K562 (cell line): ENCODE measurements at regions not wholly inside any gene's neighbourhood (a gene's known extent, or its start where the extent isn't known, plus 50 kb on each side); places are given as distances from the start of the nearest gene placed in this dataset.

Experiments
- ATAC-seq: fragments of 200-7000 bp; cut with Tn5 transposase; 3 replicates; pipeline ENCODE4 v1.9.1; 2020; ENCODE audit warnings: moderate library complexity
- BruUV-seq: library from RNA; stranded (reverse); fragments of 400-500 nt; replicated peaks from 2 replicates; lab custom pipeline; 2021; lab: Mats Ljungman, UMichigan
- CTCF ChIA-PET: fragments of 300-600 bp; formaldehyde crosslinking; extraction: SDS; loops from one replicate; lab custom pipeline; 2021; ENCODE audit warnings: low intra/inter-chr PET ratio; lab: Yijun Ruan, JAX
- POLR2A ChIA-PET: fragments of 300-600, 350-650 bp; sonication (Branson Sonifier 250); formaldehyde crosslinking; extraction: SDS; loops from one replicate; lab custom pipeline; 2021; ENCODE audit warnings: antibody characterized with exemption, inconsistent platforms; lab: Yijun Ruan, JAX
- DNase-seq, 4 experiments: peaks; one replicate each; pipeline versions ENCODE4 v3.0.0 to v3.0.0-alpha.2; 2011 to 2018; ENCODE audit warnings: low spot score in 3 of 4, mixed read lengths in 3 of 4; ENCODE audit errors: extremely low read depth in 1 of 4
- FAIRE-seq: peaks from 2 replicates; lab custom pipeline; 2011; peaks lifted over from hg19 to GRCh38; lab: Jason Lieb, UNC
- H2AFZ ChIP-seq: 2 replicates; pipeline ENCODE4 v1.6.0; 2011; ENCODE audit warnings: low read depth, low read length, control low read depth, inconsistent platforms
- H3K27ac ChIP-seq: fragments of 200-600 bp; 3 replicates; pipeline ENCODE4 v1.8.0; 2011; ENCODE audit warnings: low read depth, mild to moderate bottlenecking, control low read depth, inconsistent platforms, low read length, moderate library complexity, mixed read lengths; ENCODE audit errors: extremely low read depth
- H3K27me3 ChIP-seq, 2 experiments: fragments of 300-600 bp in 1 of 2; 2 replicates in 1 of 2; 3 replicates in 1 of 2; pipeline versions ENCODE4 v1.6.0 to v1.8.0; 2011; ENCODE audit warnings: inconsistent platforms in 2 of 2, low read length in 2 of 2, mild to moderate bottlenecking in 1 of 2, mixed read lengths in 1 of 2, moderate library complexity in 1 of 2; ENCODE audit not compliant: control insufficient read depth in 2 of 2, insufficient read depth in 2 of 2
- H3K36me3 ChIP-seq: fragments of 300-600 bp; 3 replicates; pipeline ENCODE4 v1.8.0; 2011; ENCODE audit warnings: mild to moderate bottlenecking, low read length, inconsistent platforms; ENCODE audit not compliant: control insufficient read depth, insufficient read depth
- H3K4me1 ChIP-seq, 2 experiments: fragments of 200-600 bp in 1 of 2; replicated peaks in 1 of 2; 2 replicates in 1 of 2; 3 replicates in 1 of 2; pipeline versions ENCODE4 v1.5.1 to v1.8.0; 2011; ENCODE audit warnings: inconsistent platforms in 2 of 2, low read length in 2 of 2, mild to moderate bottlenecking in 1 of 2, mixed read lengths in 1 of 2, moderate library complexity in 1 of 2; ENCODE audit not compliant: control insufficient read depth in 2 of 2, insufficient read depth in 2 of 2
- H3K4me2 ChIP-seq: 2 replicates; pipeline ENCODE4 v1.6.1; 2011; ENCODE audit warnings: low read length, control low read depth, inconsistent platforms, mixed read lengths; ENCODE audit not compliant: insufficient read depth
- H3K4me3 ChIP-seq: fragments of 200-600 bp; sonication (generic), shearing (Covaris generic); 2 replicates; pipeline ENCODE4 v1.5.1; 2016; ENCODE audit warnings: control low read depth, inconsistent platforms
- H3K79me2 ChIP-seq: fragments of 200-600 bp; 3 replicates; pipeline ENCODE4 v1.8.0; 2011; ENCODE audit warnings: low read length, inconsistent platforms; ENCODE audit not compliant: control insufficient read depth, insufficient read depth
- H3K9ac ChIP-seq, 2 experiments: 2 replicates each; pipeline versions ENCODE4 v1.6.0 to v1.6.1; 2011; ENCODE audit warnings: low read depth in 2 of 2, low read length in 2 of 2, control low read depth in 1 of 2, inconsistent platforms in 1 of 2, mild to moderate bottlenecking in 1 of 2, mixed read lengths in 1 of 2; ENCODE audit not compliant: insufficient read depth in 1 of 2
- H3K9me1 ChIP-seq: one replicate; pipeline ENCODE4 v1.6.0; 2011; ENCODE audit warnings: inconsistent platforms, mild to moderate bottlenecking, low read length, moderate library complexity; ENCODE audit not compliant: control insufficient read depth, insufficient read depth
- H3K9me3 ChIP-seq: replicated peaks from 2 replicates; pipeline ENCODE4 v1.5.1; 2011; ENCODE audit warnings: low read depth, low read length, inconsistent platforms; ENCODE audit not compliant: control insufficient read depth, insufficient read depth
- H4K20me1 ChIP-seq: replicated peaks from 2 replicates; pipeline ENCODE4 v1.6.1; 2011; ENCODE audit warnings: low read length, inconsistent platforms, mixed read lengths; ENCODE audit not compliant: control insufficient read depth, insufficient read depth
- EP300 ChIP-seq: IDR thresholded peaks from 2 replicates; pipeline ENCODE4 v1.6.1; 2012; ENCODE audit warnings: low read length, improper control_type of control experiment
- NR2F6 ChIP-seq: fragments of 450-650 bp; formaldehyde crosslinking; IDR thresholded peaks from 2 replicates; pipeline ENCODE4 v1.4.0; 2020; ENCODE audit warnings: mild to moderate bottlenecking
- PHF21A ChIP-seq: fragments of 450-650 bp; IDR thresholded peaks from 2 replicates; pipeline ENCODE4 v1.6.1; 2017; ENCODE audit warnings: low read depth, borderline replicate concordance
- PML ChIP-seq: IDR thresholded peaks from 2 replicates; pipeline ENCODE4 v1.6.1; 2012; ENCODE audit warnings: low read length, inconsistent platforms
- POLR2A ChIP-seq: fragments of 450-650 bp; conservative IDR thresholded peaks from 2 replicates; pipeline ENCODE4 v1.6.1; 2016
- TOE1 ChIP-seq, 2 experiments: fragments of 450-650 bp in 1 of 2; sonication (generic) in 1 of 2; formaldehyde crosslinking in 1 of 2; IDR thresholded peaks; 2 replicates each; pipeline versions ENCODE4 v1.7.1 to v1.8.0; 2016 to 2022; ENCODE audit warnings: borderline replicate concordance in 2 of 2, mild to moderate bottlenecking in 2 of 2, antibody characterized with exemption in 1 of 2, inconsistent platforms in 1 of 2, low read depth in 1 of 2, missing genetic modification reagents in 1 of 2, moderate library complexity in 1 of 2
- TRIM28 ChIP-seq: fragments of 450-650 bp; IDR thresholded peaks from 2 replicates; pipeline ENCODE4 v1.6.1; 2017
- YBX1 ChIP-seq: fragments of 450-650 bp; IDR thresholded peaks from 2 replicates; pipeline ENCODE4 v1.7.1; 2016; ENCODE audit warnings: mild to moderate bottlenecking
- ZNF518B ChIP-seq: fragments of 250-450 bp; sonication (Bioruptor Pico); IDR thresholded peaks from 2 replicates; pipeline ENCODE4 v1.5.0; 2021; ENCODE audit warnings: mild to moderate bottlenecking, moderate library complexity
- ZNF551 ChIP-seq: fragments of 250-450 bp; sonication (Bioruptor Pico); IDR thresholded peaks from 2 replicates; pipeline ENCODE4 v1.5.0; 2021; ENCODE audit warnings: mild to moderate bottlenecking, moderate library complexity
- ZNF584 ChIP-seq: fragments of 200-800 bp; sonication (Bioruptor generic); IDR thresholded peaks from 2 replicates; pipeline ENCODE4 v1.6.1; 2016; ENCODE audit warnings: low read depth, mild to moderate bottlenecking, missing genetic modification characterization, missing compliant biosample characterization
- ZNF644 ChIP-seq: fragments of 200-800 bp; sonication (Bioruptor generic); IDR thresholded peaks from 2 replicates; pipeline ENCODE4 v1.6.1; 2016; ENCODE audit warnings: low read depth, missing genetic modification characterization, missing compliant biosample characterization
- ZSCAN29 ChIP-seq: fragments of 450-650 bp; IDR thresholded peaks from 2 replicates; pipeline ENCODE4 v1.6.1; 2017
- WGBS: fragments of 100-300 bp; shearing (Covaris generic); methylation state at CpG from one replicate; pipeline ENCODE4 v1.1.6; 2016; ENCODE audit warnings: low coverage, mixed read lengths; ENCODE audit not compliant: insufficient coverage; ENCODE audit errors: missing lambda C conversion rate; 5-methylcytosine and 5-hydroxymethylcytosine counted together
- in situ Hi-C: fragments of 300-500 bp; cut with MboI; formaldehyde crosslinking; loops from 4 replicates; pipeline ENCODE4 v1.15.0; 2018; ENCODE audit warnings: inconsistent platforms, mixed read lengths
- intact Hi-C: fragments of 100-400 bp; cut with micrococcal nuclease; formaldehyde crosslinking; loops from 2 replicates; pipeline ENCODE4 v1.14.2; 2022
- TF ChIP-seq, protein P1 (sequence below): fragments of 250-450 bp; sonication (Bioruptor Pico); IDR thresholded peaks from 2 replicates; pipeline ENCODE4 v1.5.0; 2020; ENCODE audit warnings: mild to moderate bottlenecking
- TF ChIP-seq, protein P2 (sequence below), 2 experiments: IDR thresholded peaks; 2 replicates each; pipeline ENCODE4 v1.6.1; 2011; ENCODE audit warnings: borderline replicate concordance in 1 of 2, control low read depth in 1 of 2, low read depth in 1 of 2, low read length in 1 of 2, mild to moderate bottlenecking in 1 of 2, mixed read lengths in 1 of 2, moderate library complexity in 1 of 2; ENCODE audit not compliant: insufficient read depth in 1 of 2, insufficient read length in 1 of 2, poor library complexity in 1 of 2, severe bottlenecking in 1 of 2; ENCODE audit errors: extremely low read depth in 1 of 2

GRCh38 chrX:36927712-36928111 lies 80.5 kb upstream of the FAM47C start:
- FAIRE-seq (no peak), ATAC-seq (no peak), DNase-seq (no peak)
- CTCF ChIA-PET = no interaction called here
- Histone ChIP-seq H3K27me3 (no peaks in the 10 kb centered on the region), H3K27ac (no peak overlapping the region), H3K9me1 (no peaks in the 10 kb centered on the region), H3K9me3 (no peaks in the 10 kb centered on the region), H3K4me1 (no peaks in the 10 kb centered on the region), H4K20me1 (no peaks in the 10 kb centered on the region), H3K36me3 (no peaks in the 10 kb centered on the region), H3K79me2 (no peaks in the 10 kb centered on the region), H3K9ac (no peak overlapping the region), H2AFZ (no peak overlapping the region), H3K4me2 (no peak overlapping the region), H3K4me3 (no peak overlapping the region)
- in situ Hi-C loops (no loop called here), intact Hi-C loops (no loop called here)
- POLR2A ChIA-PET = no interaction called here
- 0% methylated on average over 1 of the region's 1 CpG for WGBS
- BruUV-seq = no TSS peak
- TF ChIP-seq NR2F6 (CRISPR knock-in tag) (no peak), PML (no peak), ZNF518B (no peak), ZNF644 (no peak), YBX1 (no peak), ZNF584 (CRISPR knock-in tag) (no peak), ZSCAN29 (no peak), EP300 (no peak), ZNF551 (CRISPR knock-in tag) (no peak), TRIM28 (no peak), TOE1 (IDR thresholded peaks at IDR 0.05; ENCODE audit: borderline replicate concordance) (no peak), TOE1 (CRISPR knock-in tag; IDR thresholded peaks at IDR 0.05; ENCODE audit: borderline replicate concordance, low read depth) (no peak), PHF21A (no peak), POLR2A (no peak)
- TF ChIP-seq, protein P1, sequence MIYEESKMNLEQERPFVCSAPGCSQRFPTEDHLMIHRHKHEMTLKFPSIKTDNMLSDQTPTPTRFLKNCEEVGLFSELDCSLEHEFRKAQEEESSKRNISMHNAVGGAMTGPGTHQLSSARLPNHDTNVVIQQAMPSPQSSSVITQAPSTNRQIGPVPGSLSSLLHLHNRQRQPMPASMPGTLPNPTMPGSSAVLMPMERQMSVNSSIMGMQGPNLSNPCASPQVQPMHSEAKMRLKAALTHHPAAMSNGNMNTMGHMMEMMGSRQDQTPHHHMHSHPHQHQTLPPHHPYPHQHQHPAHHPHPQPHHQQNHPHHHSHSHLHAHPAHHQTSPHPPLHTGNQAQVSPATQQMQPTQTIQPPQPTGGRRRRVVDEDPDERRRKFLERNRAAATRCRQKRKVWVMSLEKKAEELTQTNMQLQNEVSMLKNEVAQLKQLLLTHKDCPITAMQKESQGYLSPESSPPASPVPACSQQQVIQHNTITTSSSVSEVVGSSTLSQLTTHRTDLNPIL = no peak
- TF ChIP-seq, protein P2, sequence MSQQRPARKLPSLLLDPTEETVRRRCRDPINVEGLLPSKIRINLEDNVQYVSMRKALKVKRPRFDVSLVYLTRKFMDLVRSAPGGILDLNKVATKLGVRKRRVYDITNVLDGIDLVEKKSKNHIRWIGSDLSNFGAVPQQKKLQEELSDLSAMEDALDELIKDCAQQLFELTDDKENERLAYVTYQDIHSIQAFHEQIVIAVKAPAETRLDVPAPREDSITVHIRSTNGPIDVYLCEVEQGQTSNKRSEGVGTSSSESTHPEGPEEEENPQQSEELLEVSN (IDR thresholded peaks at IDR 0.05; ENCODE audit: borderline replicate concordance in 1 of 2, extremely low read depth in 1 of 2, insufficient read depth in 1 of 2, insufficient read length in 1 of 2, low read depth in 1 of 2, low read length in 1 of 2, poor library complexity in 1 of 2, severe bottlenecking in 1 of 2) = no peak
